GM12878 (cell line): ENCODE measurements at regions not wholly inside any gene's neighbourhood (a gene's known extent, or its start where the extent isn't known, plus 50 kb on each side); places are given as distances from the start of the nearest gene placed in this dataset.

Experiments used
- ATAC-seq: fragments of 200-7000 bp; cut with Tn5 transposase; 3 replicates; pipeline ENCODE4 v1.9.1; 2020; ENCODE audit warnings: mild to moderate bottlenecking, moderate library complexity
- BruUV-seq: library from RNA; stranded (reverse); fragments of 400-500 nt; replicated peaks from 2 replicates; lab custom pipeline; 2021; lab: Mats Ljungman, UMichigan
- CTCF ChIA-PET: fragments of 300-600 bp; sonication (Branson Sonifier 250); formaldehyde crosslinking; extraction: SDS; loops from one replicate; lab custom pipeline; 2021; ENCODE audit warnings: inconsistent platforms; lab: Yijun Ruan, JAX
- POLR2A ChIA-PET: fragments of 350-600 bp; formaldehyde crosslinking; extraction: SDS; loops from one replicate; lab custom pipeline; 2021; ENCODE audit warnings: inconsistent platforms; lab: Charles Lee
- RAD21 ChIA-PET: fragments of 300-600 bp; sonication (Branson Sonifier 250); formaldehyde crosslinking; loops from one replicate; lab custom pipeline; 2023; ENCODE audit warnings: antibody characterized with exemption; ENCODE audit not compliant: unreplicated experiment; lab: Charles Lee
- SMC1A ChIA-PET: fragments of 300-600 bp; sonication (Branson Sonifier 250); formaldehyde crosslinking; loops from one replicate; lab custom pipeline; 2023; ENCODE audit not compliant: unreplicated experiment, uncharacterized antibody; lab: Charles Lee
- DNase-seq: peaks from one replicate; pipeline ENCODE4 v3.0.0-alpha.2; 2011; ENCODE audit warnings: low read depth, low spot score
- FAIRE-seq: peaks from 3 replicates; lab custom pipeline; 2011; peaks lifted over from hg19 to GRCh38; lab: Jason Lieb, UNC
- H2AFZ ChIP-seq: 2 replicates; pipeline ENCODE4 v1.6.0; 2011; ENCODE audit warnings: low read depth, low read length, control low read depth; ENCODE audit not compliant: control insufficient read depth
- H3K27ac ChIP-seq: 2 replicates; pipeline ENCODE4 v1.5.1; 2011; ENCODE audit warnings: control low read depth; ENCODE audit not compliant: control insufficient read depth, insufficient read depth
- H3K27me3 ChIP-seq, 2 experiments: replicated peaks in 1 of 2; 2 replicates each; pipeline versions ENCODE4 v1.6.0 to v1.6.1; 2011; ENCODE audit warnings: low read length in 1 of 2; ENCODE audit not compliant: control insufficient read depth in 2 of 2, insufficient read depth in 2 of 2
- H3K36me3 ChIP-seq, 2 experiments: 2 replicates each; pipeline ENCODE4 v1.5.1; 2011; ENCODE audit warnings: low read length in 1 of 2; ENCODE audit not compliant: control insufficient read depth in 2 of 2, insufficient read depth in 2 of 2
- H3K4me1 ChIP-seq: 2 replicates; pipeline ENCODE4 v1.6.1; 2011; ENCODE audit warnings: mild to moderate bottlenecking, low read length, moderate library complexity, mixed read lengths; ENCODE audit not compliant: control insufficient read depth, insufficient read depth
- H3K4me2 ChIP-seq: 2 replicates; pipeline ENCODE4 v1.6.0; 2011; ENCODE audit warnings: control low read depth; ENCODE audit not compliant: control insufficient read depth, insufficient read depth
- H3K4me3 ChIP-seq: fragments of 200-600 bp; sonication (generic); 2 replicates; pipeline ENCODE4 v1.5.1; 2016
- H3K79me2 ChIP-seq: 2 replicates; pipeline ENCODE4 v1.6.0; 2011; ENCODE audit warnings: low read length; ENCODE audit not compliant: control insufficient read depth, insufficient read depth
- H3K9ac ChIP-seq: 2 replicates; pipeline ENCODE4 v1.8.0; 2011; ENCODE audit warnings: low read length, control low read depth, mixed read lengths; ENCODE audit not compliant: control insufficient read depth, insufficient read depth
- H3K9me3 ChIP-seq: replicated peaks from 3 replicates; pipeline ENCODE4 v1.5.1; 2011; ENCODE audit warnings: mild to moderate bottlenecking, low read length; ENCODE audit not compliant: control insufficient read depth, insufficient read depth
- H4K20me1 ChIP-seq: 2 replicates; pipeline ENCODE4 v1.6.0; 2011; ENCODE audit not compliant: control insufficient read depth, insufficient read depth
- ATF7 ChIP-seq: fragments of 450-650 bp; IDR thresholded peaks from 2 replicates; pipeline ENCODE4 v1.6.1; 2016; ENCODE audit warnings: low read depth, mild to moderate bottlenecking
- BHLHE40 ChIP-seq, 2 experiments: fragments of 450-650 bp in 1 of 2; IDR thresholded peaks; 2 replicates each; pipeline ENCODE4 v1.6.1; 2011 to 2017; ENCODE audit warnings: low read depth in 2 of 2, borderline replicate concordance in 1 of 2, improper control_type of control experiment in 1 of 2, low read length in 1 of 2, mild to moderate bottlenecking in 1 of 2
- JUND ChIP-seq: IDR thresholded peaks from 2 replicates; pipeline ENCODE4 v1.6.1; 2012; ENCODE audit warnings: low read depth, mild to moderate bottlenecking, low read length, improper control_type of control experiment, moderate library complexity
- LARP7 ChIP-seq: fragments of 450-650 bp; IDR thresholded peaks from 2 replicates; pipeline ENCODE4 v1.6.1; 2017; ENCODE audit warnings: mild to moderate bottlenecking
- NFIC ChIP-seq: IDR thresholded peaks from 2 replicates; pipeline ENCODE4 v1.6.1; 2012; ENCODE audit warnings: low read depth, mild to moderate bottlenecking, inconsistent platforms, low read length, moderate library complexity
- NFYA ChIP-seq: IDR thresholded peaks from 2 replicates; pipeline ENCODE4 v1.6.1; 2011; ENCODE audit warnings: low read depth, mild to moderate bottlenecking, low read length, improper control_type of control experiment, borderline replicate concordance
- RCOR1 ChIP-seq: conservative IDR thresholded peaks from 2 replicates; pipeline ENCODE4 v1.6.1; 2012; ENCODE audit warnings: low read depth, low read length, improper control_type of control experiment
- SMC3 ChIP-seq: IDR thresholded peaks from 2 replicates; pipeline ENCODE4 v1.6.1; 2011; ENCODE audit warnings: low read length, improper control_type of control experiment, borderline replicate concordance
- SRF ChIP-seq, 2 experiments: IDR thresholded peaks; 2 replicates each; pipeline ENCODE4 v1.6.1; 2011; ENCODE audit warnings: low read depth in 2 of 2, low read length in 2 of 2, mild to moderate bottlenecking in 1 of 2, moderate library complexity in 1 of 2
- WGBS: methylation state at CpG from one replicate; pipeline ENCODE4 v1.1.6; 2016; ENCODE audit warnings: low lambda C conversion rate; ENCODE audit not compliant: insufficient replicate concordance, insufficient coverage; ENCODE audit errors: missing lambda C conversion rate; 5-methylcytosine and 5-hydroxymethylcytosine counted together
- in situ Hi-C: fragments of 300-500 bp; cut with MboI; formaldehyde crosslinking; loops from 9 replicates; pipeline ENCODE4 v1.14.3; 2018; ENCODE audit warnings: mixed read lengths
- intact Hi-C: fragments of 100-400 bp; cut with micrococcal nuclease; formaldehyde crosslinking; loops from one replicate; pipeline ENCODE4 v1.14.2; 2022; ENCODE audit not compliant: unreplicated experiment

GRCh38 chr15:88747111-88747510 lies 56.1 kb upstream of the ACAN start:
- Histone ChIP-seq H3K27ac (no peak overlapping the region), H2AFZ (no peak overlapping the region), H3K9ac (no peak overlapping the region), H3K36me3 (no peaks in the 10 kb centered on the region), H4K20me1 (no peaks in the 10 kb centered on the region), H3K27me3 (no peaks in the 10 kb centered on the region; a peak in 2 of 4 replicates), H3K79me2 (no peaks in the 10 kb centered on the region), H3K4me1 (no peaks in the 10 kb centered on the region), H3K4me2 (no peak overlapping the region), H3K9me3 (no peaks in the 10 kb centered on the region), H3K4me3 (no peak overlapping the region)
- no TSS peak for BruUV-seq
- no peak for ATAC-seq
- 5% methylated on average over 1 of the region's 1 CpG for WGBS
- in situ Hi-C loops (no loop called here), intact Hi-C loops (no loop called here)
- ChIA-PET POLR2A (no interaction called here), SMC1A (interaction anchor here (0.6 to 1.2 kb wide), 2 partner anchors 120 to 334 kb away, joined by 3 read pairs; no protein-coding TSS in a partner anchor), CTCF (no interaction called here), RAD21 (no interaction called here)
- no peak for FAIRE-seq
- no peak for DNase-seq
- no peak for TF ChIP-seq NFYA
- no peak for TF ChIP-seq SMC3
- TF ChIP-seq LARP7: no peak
- no peak for TF ChIP-seq BHLHE40 (IDR thresholded peaks at IDR 0.05; ENCODE audit: borderline replicate concordance in 1 of 2, low read depth in 2 of 2, low read length in 1 of 2)
- no peak for TF ChIP-seq JUND

GRCh38 chr15:88747631-88748030 lies 55.6 kb upstream of the ACAN start:
- Histone ChIP-seq H3K9ac (no peak overlapping the region), H3K4me3 (no peak overlapping the region)
- ATAC-seq: no peak
- TF ChIP-seq ATF7: no peak
- TF ChIP-seq NFIC: no peak
- TF ChIP-seq RCOR1: no peak
- TF ChIP-seq SRF (IDR thresholded peaks at IDR 0.05; ENCODE audit: low read depth in 2 of 2, low read length in 2 of 2): no peak
- TF ChIP-seq, all 136 proteins: peak for 0
- Histone ChIP-seq H3K27ac (no peak overlapping the region), H4K20me1 (no peaks in the 10 kb centered on the region), H3K9me3 (no peaks in the 10 kb centered on the region), H3K79me2 (no peaks in the 10 kb centered on the region), H2AFZ (no peak overlapping the region), H3K4me2 (no peak overlapping the region), H3K4me1 (no peaks in the 10 kb centered on the region), H3K27me3 (no peaks in the 10 kb centered on the region; a peak in 2 of 4 replicates), H3K36me3 (no peaks in the 10 kb centered on the region)
- FAIRE-seq (no peak), DNase-seq (no peak)
- in situ Hi-C loops (no loop called here), intact Hi-C loops (no loop called here)
- POLR2A ChIA-PET: no interaction called here
- CTCF ChIA-PET: no interaction called here
- SMC1A ChIA-PET: interaction anchor here (0.6 to 1.2 kb wide), 2 partner anchors 120 to 334 kb away, joined by 3 read pairs; no protein-coding TSS in a partner anchor
- 2% methylated on average over 2 of the region's 2 CpGs for WGBS
- RAD21 ChIA-PET: no interaction called here
- BruUV-seq: no TSS peak
